HCT116 (cell line): ENCODE measurements at regions not wholly inside any gene's neighbourhood (a gene's known extent, or its start where the extent isn't known, plus 50 kb on each side); places are given as distances from the start of the nearest gene placed in this dataset.

Experiments
- ATAC-seq: fragments of 200-7000 bp; cut with Tn5 transposase; 2 replicates; pipeline ENCODE4 v1.9.1; 2020; ENCODE audit warnings: mild to moderate bottlenecking, moderate library complexity
- BruUV-seq: library from RNA; stranded (reverse); fragments of 400-500 nt; replicated peaks from 2 replicates; lab custom pipeline; 2021; lab: Mats Ljungman, UMichigan
- CTCF ChIA-PET: fragments of 300-600 bp; sonication (Branson Sonifier 250); formaldehyde crosslinking; loops from one replicate; lab custom pipeline; 2021; ENCODE audit warnings: antibody characterized with exemption; lab: Charles Lee
- POLR2A ChIA-PET: fragments of 300-600, 350-600 bp; sonication (Branson Sonifier 250); formaldehyde crosslinking; loops from one replicate; lab custom pipeline; 2021; ENCODE audit warnings: antibody characterized with exemption; lab: Charles Lee
- RAD21 ChIA-PET, 2 experiments: fragments of 300-600 bp; sonication (Branson Sonifier 250); formaldehyde crosslinking; loops; one replicate each; lab custom pipeline; 2023; ENCODE audit warnings: low total read pairs in 2 of 2; ENCODE audit not compliant: uncharacterized antibody in 2 of 2, unreplicated experiment in 2 of 2, low non-redundant PET in 1 of 2; lab: Charles Lee
- DNase-seq: peaks from one replicate; pipeline ENCODE4 v3.0.0-alpha.2; 2010; ENCODE audit warnings: low read depth, low spot score
- H2AFZ ChIP-seq: fragments of 200-600 bp; shearing (Covaris generic), sonication (generic); 2 replicates; pipeline ENCODE4 v1.6.1; 2017; ENCODE audit warnings: low read depth, mixed run types, mixed read lengths, antibody characterized with exemption, low read length; ENCODE audit not compliant: poor library complexity, severe bottlenecking
- H3K27ac ChIP-seq: 2 replicates; pipeline ENCODE4 v1.5.1; 2012; ENCODE audit warnings: low read depth, low read length
- H3K27me3 ChIP-seq: fragments of 200-600 bp; sonication (generic); 2 replicates; pipeline ENCODE4 v1.6.1; 2016; ENCODE audit warnings: mixed run types, low read length, mixed read lengths; ENCODE audit not compliant: insufficient read depth
- H3K36me3 ChIP-seq, 2 experiments: fragments of 200-500 bp in 1 of 2; fragments of 200-600 bp in 1 of 2; sonication (Bioruptor generic) in 1 of 2; sonication (generic) in 1 of 2; 2 replicates each; pipeline versions ENCODE4 v1.5.1 to v1.6.1; 2014 to 2016; ENCODE audit warnings: low read length in 2 of 2, inconsistent platforms in 1 of 2, mixed read lengths in 1 of 2, mixed run types in 1 of 2; ENCODE audit not compliant: insufficient read depth in 2 of 2, control insufficient read depth in 1 of 2
- H3K4me1 ChIP-seq, 2 experiments: fragments of 200-600 bp in 1 of 2; sonication (generic) in 1 of 2; 2 replicates each; pipeline versions ENCODE4 v1.5.1 to v1.6.1; 2012 to 2017; ENCODE audit warnings: low read length in 2 of 2, inconsistent platforms in 1 of 2, mild to moderate bottlenecking in 1 of 2, mixed read lengths in 1 of 2, mixed run types in 1 of 2, moderate library complexity in 1 of 2; ENCODE audit not compliant: insufficient read depth in 2 of 2, control insufficient read depth in 1 of 2
- H3K4me2 ChIP-seq: fragments of 200-600 bp; sonication (generic); 2 replicates; pipeline ENCODE4 v1.6.1; 2017; ENCODE audit warnings: mixed run types, low read length, mixed read lengths
- H3K4me3 ChIP-seq, 2 experiments: fragments of 200-600 bp in 1 of 2; sonication (generic) in 1 of 2; replicated peaks in 1 of 2; 2 replicates each; pipeline ENCODE4 v1.5.1; 2011 to 2016; ENCODE audit warnings: low read length in 2 of 2, control low read depth in 1 of 2, low read depth in 1 of 2, mild to moderate bottlenecking in 1 of 2, mixed read lengths in 1 of 2, mixed run types in 1 of 2
- H3K79me2 ChIP-seq: fragments of 200-600 bp; sonication (generic); 2 replicates; pipeline ENCODE4 v1.6.1; 2017; ENCODE audit warnings: mild to moderate bottlenecking, mixed run types, low read length, moderate library complexity, mixed read lengths; ENCODE audit not compliant: insufficient read depth
- H3K9ac ChIP-seq: fragments of 200-600 bp; sonication (generic); 2 replicates; pipeline ENCODE4 v1.6.1; 2016; ENCODE audit warnings: low read length, mixed read lengths
- H3K9me2 ChIP-seq: fragments of 200-600 bp; sonication (generic), shearing (Covaris generic); 2 replicates; pipeline ENCODE4 v1.6.1; 2017; ENCODE audit warnings: mixed run types, mild to moderate bottlenecking, moderate library complexity; ENCODE audit not compliant: insufficient read depth
- H3K9me3 ChIP-seq, 2 experiments: fragments of 200-500 bp in 1 of 2; fragments of 200-600 bp in 1 of 2; sonication (Bioruptor generic) in 1 of 2; sonication (generic) in 1 of 2; 2 replicates each; pipeline ENCODE4 v1.6.1; 2014 to 2017; ENCODE audit warnings: low read length in 2 of 2, mixed read lengths in 2 of 2, inconsistent platforms in 1 of 2, low read depth in 1 of 2, mild to moderate bottlenecking in 1 of 2, mixed run types in 1 of 2, moderate library complexity in 1 of 2; ENCODE audit not compliant: control insufficient read depth in 1 of 2, insufficient read depth in 1 of 2
- H4K20me1 ChIP-seq: fragments of 200-600 bp; sonication (generic), shearing (Covaris generic); 2 replicates; pipeline ENCODE4 v1.6.1; 2017; ENCODE audit warnings: mixed run types, mild to moderate bottlenecking, moderate library complexity; ENCODE audit not compliant: insufficient read depth
- ATF3 ChIP-seq: IDR thresholded peaks from 2 replicates; pipeline ENCODE4 v1.6.1; 2012
- CBX3 ChIP-seq: IDR thresholded peaks from 2 replicates; pipeline ENCODE4 v1.6.1; 2012; ENCODE audit warnings: low read depth
- CTCF ChIP-seq, 3 experiments: fragments of 200-600 bp in 1 of 3; sonication (generic) in 1 of 3; IDR thresholded peaks in 2 of 3; conservative IDR thresholded peaks in 1 of 3; 2 replicates each; pipeline ENCODE4 v1.5.1; 2012 to 2017; ENCODE audit warnings: low read depth in 2 of 3, low read length in 2 of 3, antibody characterized with exemption in 1 of 3, borderline replicate concordance in 1 of 3, control low read depth in 1 of 3, mild to moderate bottlenecking in 1 of 3, mixed read lengths in 1 of 3, mixed run types in 1 of 3, moderate library complexity in 1 of 3; ENCODE audit not compliant: insufficient read depth in 1 of 3
- EGR1 ChIP-seq: IDR thresholded peaks from 2 replicates; pipeline ENCODE4 v1.6.1; 2012; ENCODE audit warnings: low read depth
- ELF1 ChIP-seq: IDR thresholded peaks from 2 replicates; pipeline ENCODE4 v1.6.1; 2012; ENCODE audit warnings: low read depth, borderline replicate concordance
- EZH2 ChIP-seq: fragments of 200-600 bp; sonication (generic); IDR thresholded peaks from 2 replicates; pipeline ENCODE4 v1.6.1; 2017; ENCODE audit warnings: antibody characterized with exemption, mixed run types
- FOSL1 ChIP-seq: IDR thresholded peaks from 2 replicates; pipeline ENCODE4 v1.6.1; 2012; ENCODE audit warnings: low read depth
- JUND ChIP-seq: IDR thresholded peaks from 2 replicates; pipeline ENCODE4 v1.6.1; 2012
- POLR2A ChIP-seq: IDR thresholded peaks from 2 replicates; pipeline ENCODE4 v1.7.0; 2011; ENCODE audit warnings: borderline replicate concordance; ENCODE audit not compliant: insufficient read depth, insufficient read length; ENCODE audit errors: extremely low read depth
- RAD21 ChIP-seq: IDR thresholded peaks from 2 replicates; pipeline ENCODE4 v1.6.1; 2012; ENCODE audit warnings: low read depth, mild to moderate bottlenecking
- SRF ChIP-seq: IDR thresholded peaks from 2 replicates; pipeline ENCODE4 v1.6.1; 2012; ENCODE audit warnings: low read depth
- TCF7L2 ChIP-seq: IDR thresholded peaks from 2 replicates; pipeline ENCODE4 v1.7.0; 2011; ENCODE audit warnings: borderline replicate concordance, inconsistent platforms; ENCODE audit not compliant: insufficient read depth, insufficient read length; ENCODE audit errors: extremely low read depth
- ZBTB33 ChIP-seq: IDR thresholded peaks from 2 replicates; pipeline ENCODE4 v1.6.1; 2011; ENCODE audit warnings: mild to moderate bottlenecking, low read length, moderate library complexity; ENCODE audit not compliant: insufficient replicate concordance; ENCODE audit errors: extremely low read depth
- intact Hi-C: fragments of 100-400 bp; cut with micrococcal nuclease; formaldehyde crosslinking; loops from 2 replicates; pipeline ENCODE4 v1.10.0; 2022

GRCh38 chr2:94769733-94770132, 101.5 kb upstream of the TEKT4 start:
- H2AFZ ChIP-seq: no peak overlapping the region
- no peaks in the 10 kb centered on the region for H3K9me2 ChIP-seq
- H3K27me3 ChIP-seq: peaks cover 8% of the 10 kb centered on the region; the same call in 1 of the 2 replicates
- H3K79me2 ChIP-seq: no peaks in the 10 kb centered on the region
- intact Hi-C loops: no loop called here
- no peaks in the 10 kb centered on the region for H4K20me1 ChIP-seq
- H3K27ac ChIP-seq: no peak overlapping the region
- BruUV-seq: no TSS peak
- no peak overlapping the region for H3K9ac ChIP-seq
- no peak overlapping the region for H3K4me2 ChIP-seq
- ChIA-PET POLR2A (no interaction called here), RAD21 (no interaction called here), CTCF (no interaction called here)
- ATAC-seq (no peak), DNase-seq (no peak)
- H3K4me3 ChIP-seq: no peak overlapping the region
- TF ChIP-seq ZBTB33: no peak
- no peak for TF ChIP-seq EZH2
- no peak for TF ChIP-seq FOSL1
- no peak for TF ChIP-seq POLR2A
- TF ChIP-seq ELF1: no peak
- no peak for TF ChIP-seq CBX3
- TF ChIP-seq CTCF (IDR thresholded peaks at IDR 0.05 in 2 of 3, conservative IDR thresholded peaks at IDR 0.05 in 1 of 3; ENCODE audit: borderline replicate concordance in 1 of 3, insufficient read depth in 1 of 3, low read depth in 2 of 3, low read length in 2 of 3): no peak
- no peak for TF ChIP-seq TCF7L2
- no peak for TF ChIP-seq SRF
- no peak for TF ChIP-seq ATF3
- no peak for TF ChIP-seq RAD21
- no peak for TF ChIP-seq EGR1
- TF ChIP-seq JUND: no peak
- TF ChIP-seq, all 23 proteins: peak for 0
- H3K9me3 ChIP-seq: no peaks in the 10 kb centered on the region
- H3K4me1 ChIP-seq: no peaks in the 10 kb centered on the region
- H3K36me3 ChIP-seq: no peaks in the 10 kb centered on the region
